ENCODE measurements at regions not wholly inside any gene's neighbourhood (a gene's known extent, or its start where the extent isn't known, plus 50 kb on each side); places are given as distances from the start of the nearest gene placed in this dataset.

- H3K9ac ChIP-seq (ENCODE audit: low read length), result no peak overlapping the region
- H3K9me3 ChIP-seq (ENCODE audit: insufficient read depth, low read length), result no peaks in the 10 kb centered on the region
- H3K27ac ChIP-seq (ENCODE audit: low read depth, low read length), result no peak overlapping the region
- TF ChIP-seq, protein P1, sequence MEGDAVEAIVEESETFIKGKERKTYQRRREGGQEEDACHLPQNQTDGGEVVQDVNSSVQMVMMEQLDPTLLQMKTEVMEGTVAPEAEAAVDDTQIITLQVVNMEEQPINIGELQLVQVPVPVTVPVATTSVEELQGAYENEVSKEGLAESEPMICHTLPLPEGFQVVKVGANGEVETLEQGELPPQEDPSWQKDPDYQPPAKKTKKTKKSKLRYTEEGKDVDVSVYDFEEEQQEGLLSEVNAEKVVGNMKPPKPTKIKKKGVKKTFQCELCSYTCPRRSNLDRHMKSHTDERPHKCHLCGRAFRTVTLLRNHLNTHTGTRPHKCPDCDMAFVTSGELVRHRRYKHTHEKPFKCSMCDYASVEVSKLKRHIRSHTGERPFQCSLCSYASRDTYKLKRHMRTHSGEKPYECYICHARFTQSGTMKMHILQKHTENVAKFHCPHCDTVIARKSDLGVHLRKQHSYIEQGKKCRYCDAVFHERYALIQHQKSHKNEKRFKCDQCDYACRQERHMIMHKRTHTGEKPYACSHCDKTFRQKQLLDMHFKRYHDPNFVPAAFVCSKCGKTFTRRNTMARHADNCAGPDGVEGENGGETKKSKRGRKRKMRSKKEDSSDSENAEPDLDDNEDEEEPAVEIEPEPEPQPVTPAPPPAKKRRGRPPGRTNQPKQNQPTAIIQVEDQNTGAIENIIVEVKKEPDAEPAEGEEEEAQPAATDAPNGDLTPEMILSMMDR (IDR thresholded peaks at IDR 0.05; ENCODE audit: insufficient read depth, low read length, poor library complexity, severe bottlenecking), result no peak
- no peak for TF ChIP-seq EZH2phosphoT487 (conservative IDR thresholded peaks at IDR 0.05; ENCODE audit: low read length)
- no peaks in the 10 kb centered on the region for H3F3A ChIP-seq (ENCODE audit: insufficient read depth)
- no peaks in the 10 kb centered on the region for H4K20me1 ChIP-seq (ENCODE audit: low read depth, low read length)
- H3K36me3 ChIP-seq (ENCODE audit: low read length), result no peaks in the 10 kb centered on the region
- H3K4me2 ChIP-seq (ENCODE audit: low read depth, low read length, poor library complexity, severe bottlenecking), result no peak overlapping the region
- no peak overlapping the region for H2AFZ ChIP-seq (ENCODE audit: low read depth, low read length, severe bottlenecking)
- H3K27me3 ChIP-seq (ENCODE audit: low read length), result no peaks in the 10 kb centered on the region
- no peaks in the 10 kb centered on the region for H3K79me2 ChIP-seq (ENCODE audit: insufficient read depth, low read length)
- no peaks in the 10 kb centered on the region for H3K9me2 ChIP-seq (replicated peaks; ENCODE audit: insufficient read depth, low read length)
- H3K4me3 ChIP-seq (ENCODE audit: insufficient read depth, low read length, poor library complexity, severe bottlenecking), result no peak overlapping the region
Observed at GRCh38 chr12:74889563-74890236, 319.9 kb downstream of the KCNC2 start.

DNA sequence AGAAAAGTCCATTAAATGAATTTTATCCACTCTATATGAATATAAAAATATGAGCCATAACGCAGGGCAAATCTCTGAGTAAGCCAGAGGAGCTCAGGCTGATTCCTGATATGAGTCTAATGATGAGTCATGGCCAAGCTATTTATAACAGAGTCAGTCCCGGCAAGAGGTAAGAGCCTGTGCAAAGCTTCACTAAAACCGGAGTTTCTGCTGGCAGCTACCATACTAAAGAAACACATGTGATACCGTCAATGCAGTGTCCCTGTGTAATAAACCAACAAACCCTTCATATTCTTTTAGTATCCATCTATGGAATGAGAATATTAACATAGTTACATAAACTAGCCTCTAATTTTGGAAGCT lies 319.4 kb downstream of the KCNC2 start:
- H2AFZ ChIP-seq (ENCODE audit: low read depth, low read length, severe bottlenecking), result no peak overlapping the region
- H3K79me2 ChIP-seq (ENCODE audit: insufficient read depth, low read length), result no peaks in the 10 kb centered on the region
- no peak overlapping the region for H3K27ac ChIP-seq (ENCODE audit: low read depth, low read length)
- TF ChIP-seq, protein P1 (IDR thresholded peaks at IDR 0.05; ENCODE audit: insufficient read depth, low read length, poor library complexity, severe bottlenecking), result no peak
- no peak for TF ChIP-seq EZH2phosphoT487 (conservative IDR thresholded peaks at IDR 0.05; ENCODE audit: low read length)
- H3K36me3 ChIP-seq (ENCODE audit: low read length), result no peaks in the 10 kb centered on the region
- no peak overlapping the region for H3K4me3 ChIP-seq (ENCODE audit: insufficient read depth, low read length, poor library complexity, severe bottlenecking)
- no peaks in the 10 kb centered on the region for H4K20me1 ChIP-seq (ENCODE audit: low read depth, low read length)
- no peak overlapping the region for H3K4me2 ChIP-seq (ENCODE audit: low read depth, low read length, poor library complexity, severe bottlenecking)
- H3K9ac ChIP-seq (ENCODE audit: low read length), result no peak overlapping the region
- no peaks in the 10 kb centered on the region for H3K27me3 ChIP-seq (ENCODE audit: low read length)
- no peaks in the 10 kb centered on the region for H3K9me2 ChIP-seq (replicated peaks; ENCODE audit: insufficient read depth, low read length)
- no peaks in the 10 kb centered on the region for H3F3A ChIP-seq (ENCODE audit: insufficient read depth)
- H3K9me3 ChIP-seq (ENCODE audit: insufficient read depth, low read length), result no peaks in the 10 kb centered on the region

DNA sequence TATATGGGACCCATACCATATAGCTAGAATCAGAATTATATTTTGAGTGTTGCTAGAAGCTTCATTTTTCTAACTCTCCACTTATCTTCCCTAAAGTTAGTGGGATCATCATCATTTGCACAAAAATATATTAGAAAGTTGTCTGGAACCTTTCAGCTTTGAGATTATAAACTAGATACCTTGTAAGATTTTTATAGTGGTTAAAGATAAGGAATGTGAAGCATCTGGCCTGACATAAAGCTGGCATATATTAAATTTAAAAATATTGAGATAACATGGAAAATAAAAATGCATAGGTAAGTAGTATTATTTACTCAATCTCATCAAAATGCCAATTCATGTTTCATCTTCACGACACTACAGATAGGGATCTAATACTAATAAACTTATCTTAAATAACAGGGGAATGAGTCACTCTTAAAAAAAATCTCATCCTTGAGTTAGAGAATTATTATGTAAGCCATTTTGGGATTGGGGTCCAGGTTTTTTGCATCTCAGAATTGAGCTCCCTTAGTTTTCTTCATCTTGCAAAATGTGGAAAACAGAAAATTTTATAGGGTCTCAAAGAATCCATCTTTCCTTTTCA lies 318.5 kb downstream of the KCNC2 start:
- no peak overlapping the region for H3K9ac ChIP-seq (ENCODE audit: low read length)
- H3F3A ChIP-seq (ENCODE audit: insufficient read depth), result no peaks in the 10 kb centered on the region
- no peaks in the 10 kb centered on the region for H3K27me3 ChIP-seq (ENCODE audit: low read length)
- no peaks in the 10 kb centered on the region for H3K9me2 ChIP-seq (replicated peaks; ENCODE audit: insufficient read depth, low read length)
- H3K79me2 ChIP-seq (ENCODE audit: insufficient read depth, low read length), result no peaks in the 10 kb centered on the region
- H4K20me1 ChIP-seq (ENCODE audit: low read depth, low read length), result no peaks in the 10 kb centered on the region
- H3K4me2 ChIP-seq (ENCODE audit: low read depth, low read length, poor library complexity, severe bottlenecking), result no peak overlapping the region
- no peaks in the 10 kb centered on the region for H3K36me3 ChIP-seq (ENCODE audit: low read length)
- H2AFZ ChIP-seq (ENCODE audit: low read depth, low read length, severe bottlenecking), result no peak overlapping the region
- TF ChIP-seq, protein P1 (IDR thresholded peaks at IDR 0.05; ENCODE audit: insufficient read depth, low read length, poor library complexity, severe bottlenecking), result no peak
- TF ChIP-seq EZH2phosphoT487 (conservative IDR thresholded peaks at IDR 0.05; ENCODE audit: low read length), result no peak
- H3K27ac ChIP-seq (ENCODE audit: low read depth, low read length), result no peak overlapping the region
- no peaks in the 10 kb centered on the region for H3K9me3 ChIP-seq (ENCODE audit: insufficient read depth, low read length)
- H3K4me3 ChIP-seq (ENCODE audit: insufficient read depth, low read length, poor library complexity, severe bottlenecking), result no peak overlapping the region
